IMR-90 (cell line): ENCODE measurements at regions not wholly inside any gene's neighbourhood (a gene's known extent, or its start where the extent isn't known, plus 50 kb on each side); places are given as distances from the start of the nearest gene placed in this dataset.

Experiments used
- BHLHE40 ChIP-seq: fragments of 150-350 bp; IDR thresholded peaks from 2 replicates; pipeline ENCODE4 v1.6.1; 2016; ENCODE audit warnings: mild to moderate bottlenecking, low read depth, low read length
- TF ChIP-seq, protein P1 (sequence below): conservative IDR thresholded peaks from 2 replicates; pipeline ENCODE4 v1.5.1; 2012; ENCODE audit warnings: mild to moderate bottlenecking, low read depth, low read length, improper control_type of control experiment

DNA sequence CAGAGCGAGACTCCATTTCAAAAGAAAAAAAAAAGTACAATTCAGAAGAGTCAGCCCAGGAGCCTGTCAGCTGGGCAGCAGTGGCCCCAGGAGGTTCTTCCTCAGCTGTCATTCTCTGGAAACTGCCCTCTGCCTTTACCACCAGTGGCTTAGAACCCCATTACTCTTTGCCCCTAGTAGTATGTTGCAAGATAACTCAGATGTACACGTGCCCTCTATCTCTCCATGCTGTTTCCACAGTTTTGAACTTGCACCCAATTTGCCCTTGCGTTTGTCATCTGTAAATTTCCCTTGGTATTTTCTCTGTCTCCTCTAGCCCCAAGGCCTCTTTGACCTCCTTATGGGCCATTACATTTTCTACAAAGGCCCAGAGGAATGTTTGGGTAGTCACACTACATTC lies 56.7 kb upstream of the PRKAR2B start:
- TF ChIP-seq, protein P1, sequence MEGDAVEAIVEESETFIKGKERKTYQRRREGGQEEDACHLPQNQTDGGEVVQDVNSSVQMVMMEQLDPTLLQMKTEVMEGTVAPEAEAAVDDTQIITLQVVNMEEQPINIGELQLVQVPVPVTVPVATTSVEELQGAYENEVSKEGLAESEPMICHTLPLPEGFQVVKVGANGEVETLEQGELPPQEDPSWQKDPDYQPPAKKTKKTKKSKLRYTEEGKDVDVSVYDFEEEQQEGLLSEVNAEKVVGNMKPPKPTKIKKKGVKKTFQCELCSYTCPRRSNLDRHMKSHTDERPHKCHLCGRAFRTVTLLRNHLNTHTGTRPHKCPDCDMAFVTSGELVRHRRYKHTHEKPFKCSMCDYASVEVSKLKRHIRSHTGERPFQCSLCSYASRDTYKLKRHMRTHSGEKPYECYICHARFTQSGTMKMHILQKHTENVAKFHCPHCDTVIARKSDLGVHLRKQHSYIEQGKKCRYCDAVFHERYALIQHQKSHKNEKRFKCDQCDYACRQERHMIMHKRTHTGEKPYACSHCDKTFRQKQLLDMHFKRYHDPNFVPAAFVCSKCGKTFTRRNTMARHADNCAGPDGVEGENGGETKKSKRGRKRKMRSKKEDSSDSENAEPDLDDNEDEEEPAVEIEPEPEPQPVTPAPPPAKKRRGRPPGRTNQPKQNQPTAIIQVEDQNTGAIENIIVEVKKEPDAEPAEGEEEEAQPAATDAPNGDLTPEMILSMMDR, result no peak
- TF ChIP-seq BHLHE40, result no peak
